Immature natural killer cell (primary cell): ENCODE measurements at regions not wholly inside any gene's neighbourhood (a gene's known extent, or its start where the extent isn't known, plus 50 kb on each side); places are given as distances from the start of the nearest gene placed in this dataset.

ENCODE experiments used
- DNase-seq, 3 donors: peaks; one replicate each; pipeline ENCODE4 v3.0.0; 2022; ENCODE audit warnings: mixed read lengths in 1 of 3
- H3K27ac Mint-ChIP-seq, 6 donors: one replicate each; pipeline ENCODE4 v1.8.0; 2020; ENCODE audit warnings: mixed read lengths in 6 of 6, mild to moderate bottlenecking in 5 of 6, inconsistent platforms in 4 of 6, moderate library complexity in 3 of 6
- H3K27me3 Mint-ChIP-seq, 3 donors: one replicate each; pipeline ENCODE4 v1.8.0; 2020 to 2021; ENCODE audit warnings: low read depth in 3 of 3, mild to moderate bottlenecking in 3 of 3, mixed read lengths in 3 of 3, moderate library complexity in 3 of 3, inconsistent platforms in 1 of 3
- H3K36me3 Mint-ChIP-seq, 3 donors: one replicate each; pipeline ENCODE4 v1.8.0; 2020; ENCODE audit warnings: mixed read lengths in 3 of 3, inconsistent platforms in 2 of 3, mild to moderate bottlenecking in 2 of 3
- H3K4me1 Mint-ChIP-seq, 2 donors: one replicate each; pipeline ENCODE4 v1.8.0; 2020; ENCODE audit warnings: inconsistent platforms in 2 of 2, mild to moderate bottlenecking in 2 of 2, mixed read lengths in 2 of 2, moderate library complexity in 1 of 2
- H3K4me3 Mint-ChIP-seq, 5 donors: one replicate each; pipeline ENCODE4 v1.8.0; 2020; ENCODE audit warnings: mild to moderate bottlenecking in 5 of 5, mixed read lengths in 5 of 5, inconsistent platforms in 3 of 5, moderate library complexity in 3 of 5
- H3K9me3 Mint-ChIP-seq, 6 donors: one replicate each; pipeline ENCODE4 v1.8.0; 2020; ENCODE audit warnings: mild to moderate bottlenecking in 6 of 6, mixed read lengths in 6 of 6, inconsistent platforms in 4 of 6, moderate library complexity in 3 of 6

GRCh38 chr13:22461854-22462490 lies 718.8 kb upstream of the SGCG start:
- H3K9me3 Mint-ChIP-seq, result peaks cover 0 to 19% (median 2%) of the 10 kb centered on the region in 6 donors
- no peak overlapping the region for H3K4me3 Mint-ChIP-seq
- no peaks in the 10 kb centered on the region for H3K4me1 Mint-ChIP-seq
- DNase-seq, result no peak
- no peak overlapping the region for H3K27ac Mint-ChIP-seq
- no peaks in the 10 kb centered on the region for H3K27me3 Mint-ChIP-seq
- no peaks in the 10 kb centered on the region for H3K36me3 Mint-ChIP-seq

- H3K4me3 Mint-ChIP-seq, result no peak overlapping the region
Observed at GRCh38 chr13:22463089-22463488, 717.7 kb upstream of the SGCG start.

GRCh38 chr13:22468045-22468444 lies 712.7 kb upstream of the SGCG start:
- Mint-ChIP-seq H3K27ac (no peak overlapping the region), H3K9me3 (peaks cover 0 to 19% (median 10%) of the 10 kb centered on the region in 6 donors), H3K27me3 (no peaks in the 10 kb centered on the region), H3K4me3 (no peak overlapping the region), H3K36me3 (no peaks in the 10 kb centered on the region), H3K4me1 (no peaks in the 10 kb centered on the region)
- DNase-seq, result no peak

More at GRCh38 chr13:22463089-22463488, 717.7 kb upstream of the SGCG start:
- Mint-ChIP-seq H3K9me3 (peaks cover 0 to 21% (median 4%) of the 10 kb centered on the region in 6 donors), H3K36me3 (no peaks in the 10 kb centered on the region), H3K27ac (no peak overlapping the region), H3K27me3 (no peaks in the 10 kb centered on the region), H3K4me1 (no peaks in the 10 kb centered on the region)
- DNase-seq, result no peak

GRCh38 chr13:22468824-22469223 lies 712.0 kb upstream of the SGCG start:
- Mint-ChIP-seq H3K4me1 (no peaks in the 10 kb centered on the region), H3K9me3 (peaks cover 0 to 17% (median 10%) of the 10 kb centered on the region in 6 donors), H3K27me3 (no peaks in the 10 kb centered on the region), H3K4me3 (no peak overlapping the region), H3K36me3 (no peaks in the 10 kb centered on the region), H3K27ac (no peak overlapping the region)
- no peak for DNase-seq

- no peak for DNase-seq
- H3K9me3 Mint-ChIP-seq, result peaks cover 0 to 17% (median 10%) of the 10 kb centered on the region in 6 donors
- H3K4me1 Mint-ChIP-seq, result no peaks in the 10 kb centered on the region
- H3K27me3 Mint-ChIP-seq, result peaks cover 0 to 2% (median 0%) of the 10 kb centered on the region in 3 donors
- no peak overlapping the region for H3K4me3 Mint-ChIP-seq
- no peaks in the 10 kb centered on the region for H3K36me3 Mint-ChIP-seq
- H3K27ac Mint-ChIP-seq, result no peak overlapping the region
Observed at GRCh38 chr13:22469452-22469851, 711.3 kb upstream of the SGCG start.

GRCh38 chr13:22470075-22470474 lies 710.7 kb upstream of the SGCG start:
- Mint-ChIP-seq H3K4me3 (no peak overlapping the region), H3K4me1 (no peaks in the 10 kb centered on the region), H3K27me3 (peaks cover 0 to 2% (median 0%) of the 10 kb centered on the region in 3 donors), H3K36me3 (no peaks in the 10 kb centered on the region), H3K9me3 (peaks cover 0 to 17% (median 10%) of the 10 kb centered on the region in 6 donors), H3K27ac (no peak overlapping the region)
- no peak for DNase-seq

- Mint-ChIP-seq H3K36me3 (no peaks in the 10 kb centered on the region), H3K4me1 (no peaks in the 10 kb centered on the region), H3K9me3 (peaks cover 0 to 25% (median 11%) of the 10 kb centered on the region in 6 donors), H3K27me3 (peaks cover 0 to 1% (median 0%) of the 10 kb centered on the region in 3 donors), H3K4me3 (no peak overlapping the region), H3K27ac (no peak overlapping the region)
- no peak for DNase-seq
Observed at GRCh38 chr13:22482496-22483000, 698.2 kb upstream of the SGCG start.

- no peak for DNase-seq
- no peaks in the 10 kb centered on the region for H3K4me1 Mint-ChIP-seq
Observed at GRCh38 chr13:22483276-22483675, 697.5 kb upstream of the SGCG start.

GRCh38 chr13:22486490-22486889 lies 694.3 kb upstream of the SGCG start:
- H3K27me3 Mint-ChIP-seq, result peaks cover 0 to 1% (median 0%) of the 10 kb centered on the region in 3 donors
- peaks cover 0 to 25% (median 9%) of the 10 kb centered on the region in 6 donors for H3K9me3 Mint-ChIP-seq
- H3K4me1 Mint-ChIP-seq, result no peaks in the 10 kb centered on the region
- no peak for DNase-seq
- H3K4me3 Mint-ChIP-seq, result no peak overlapping the region
- H3K27ac Mint-ChIP-seq, result no peak overlapping the region
- no peaks in the 10 kb centered on the region for H3K36me3 Mint-ChIP-seq

More at GRCh38 chr13:22483276-22483675, 697.5 kb upstream of the SGCG start:
- peaks cover 0 to 1% (median 0%) of the 10 kb centered on the region in 3 donors for H3K27me3 Mint-ChIP-seq
- H3K27ac Mint-ChIP-seq, result no peak overlapping the region
- H3K36me3 Mint-ChIP-seq, result no peaks in the 10 kb centered on the region
- peaks cover 0 to 25% (median 11%) of the 10 kb centered on the region in 6 donors for H3K9me3 Mint-ChIP-seq
- no peak overlapping the region for H3K4me3 Mint-ChIP-seq

- H3K9me3 Mint-ChIP-seq, result peaks cover 0 to 20% (median 6%) of the 10 kb centered on the region in 6 donors
- no peak for DNase-seq
- H3K4me3 Mint-ChIP-seq, result no peak overlapping the region
- no peaks in the 10 kb centered on the region for H3K27me3 Mint-ChIP-seq
- no peaks in the 10 kb centered on the region for H3K36me3 Mint-ChIP-seq
- no peak overlapping the region for H3K27ac Mint-ChIP-seq
- no peaks in the 10 kb centered on the region for H3K4me1 Mint-ChIP-seq
Observed at GRCh38 chr13:22487932-22488331, 692.8 kb upstream of the SGCG start.

GRCh38 chr13:22489771-22490170 lies 691.0 kb upstream of the SGCG start:
- Mint-ChIP-seq H3K9me3 (peaks cover 0 to 28% (median 9%) of the 10 kb centered on the region in 6 donors), H3K36me3 (no peaks in the 10 kb centered on the region), H3K27me3 (peaks cover 0 to 2% (median 2%) of the 10 kb centered on the region in 3 donors), H3K4me1 (no peaks in the 10 kb centered on the region), H3K4me3 (no peak overlapping the region), H3K27ac (no peak overlapping the region)
- DNase-seq, result no peak

- DNase-seq, result no peak
- Mint-ChIP-seq H3K36me3 (no peaks in the 10 kb centered on the region), H3K27ac (no peak overlapping the region), H3K4me1 (no peaks in the 10 kb centered on the region), H3K4me3 (no peak overlapping the region), H3K9me3 (peaks cover 5 to 29% (median 10%) of the 10 kb centered on the region in 6 donors), H3K27me3 (peaks cover 0 to 5% (median 3%) of the 10 kb centered on the region in 3 donors)
Observed at GRCh38 chr13:22495819-22496218, 685.0 kb upstream of the SGCG start.

GRCh38 chr13:22496803-22497508 lies 683.8 kb upstream of the SGCG start:
- Mint-ChIP-seq H3K27ac (no peak overlapping the region), H3K27me3 (peaks cover 0 to 5% (median 3%) of the 10 kb centered on the region in 3 donors), H3K4me1 (no peaks in the 10 kb centered on the region), H3K9me3 (peaks cover 5 to 29% (median 9%) of the 10 kb centered on the region in 6 donors), H3K4me3 (no peak overlapping the region), H3K36me3 (no peaks in the 10 kb centered on the region)
- no peak for DNase-seq
